IMR-90 (cell line): ENCODE measurements at regions not wholly inside any gene's neighbourhood (a gene's known extent, or its start where the extent isn't known, plus 50 kb on each side); places are given as distances from the start of the nearest gene placed in this dataset.

Source experiments
- ATAC-seq: fragments of 200-7000 bp; cut with Tn5 transposase; 2 replicates; pipeline ENCODE4 v1.9.1; 2020; ENCODE audit warnings: low read depth, mild to moderate bottlenecking, moderate library complexity
- BruUV-seq: library from RNA; stranded (reverse); fragments of 400-500 nt; replicated peaks from 2 replicates; lab custom pipeline; 2021; lab: Mats Ljungman, UMichigan
- CTCF ChIA-PET: fragments of 300-600 bp; formaldehyde crosslinking; extraction: SDS; loops from one replicate; lab custom pipeline; 2021; ENCODE audit warnings: antibody characterized with exemption; lab: Yijun Ruan, JAX
- POLR2A ChIA-PET: fragments of 300-600 bp; sonication (Branson Sonifier 250); formaldehyde crosslinking; loops from one replicate; lab custom pipeline; 2022; ENCODE audit warnings: antibody characterized with exemption; ENCODE audit not compliant: unreplicated experiment; lab: Charles Lee
- DNase-seq: peaks from one replicate; pipeline ENCODE4 v3.0.0; 2013
- H2AFZ ChIP-seq: replicated peaks from 2 replicates; pipeline ENCODE3; 2013; ENCODE audit warnings: low read length, mild to moderate bottlenecking; ENCODE audit not compliant: poor library complexity
- H2AK5ac ChIP-seq: 2 replicates; pipeline ENCODE4 v1.6.1; 2013; ENCODE audit warnings: low read depth, low read length, inconsistent platforms
- H2AK9ac ChIP-seq: replicated peaks from 2 replicates; pipeline ENCODE3; 2013; ENCODE audit warnings: mild to moderate bottlenecking, low read depth, low read length, moderate library complexity; ENCODE audit not compliant: poor library complexity
- H2BK120ac ChIP-seq: 2 replicates; pipeline ENCODE4 v1.6.1; 2013; ENCODE audit warnings: low read depth, low read length, inconsistent platforms
- H2BK15ac ChIP-seq: 3 replicates; pipeline ENCODE4 v1.6.1; 2013; ENCODE audit warnings: low read depth, low read length, inconsistent platforms
- H2BK20ac ChIP-seq: 2 replicates; pipeline ENCODE4 v1.6.1; 2013; ENCODE audit warnings: low read depth, mild to moderate bottlenecking, inconsistent platforms, low read length, moderate library complexity
- H2BK5ac ChIP-seq: 2 replicates; pipeline ENCODE4 v1.6.1; 2013; ENCODE audit warnings: mild to moderate bottlenecking, low read depth, low read length, inconsistent platforms; ENCODE audit not compliant: poor library complexity, severe bottlenecking
- H3K14ac ChIP-seq: replicated peaks from 2 replicates; pipeline ENCODE4 v1.6.1; 2013; ENCODE audit warnings: low read depth, low read length, inconsistent platforms
- H3K18ac ChIP-seq: 2 replicates; pipeline ENCODE4 v1.6.1; 2013; ENCODE audit warnings: low read depth, low read length, control low read depth
- H3K23ac ChIP-seq: 2 replicates; pipeline ENCODE4 v1.6.1; 2013; ENCODE audit warnings: low read depth, low read length, inconsistent platforms
- H3K27ac ChIP-seq: 2 replicates; pipeline ENCODE4 v1.5.1; 2013; ENCODE audit warnings: mild to moderate bottlenecking, control low read depth, low read length; ENCODE audit not compliant: insufficient read depth
- H3K27me3 ChIP-seq: 2 replicates; pipeline ENCODE4 v1.6.1; 2013; ENCODE audit warnings: low read length; ENCODE audit not compliant: control insufficient read depth, insufficient read depth
- H3K36me3 ChIP-seq: 2 replicates; pipeline ENCODE4 v1.6.1; 2013; ENCODE audit warnings: low read length, mixed read lengths; ENCODE audit not compliant: control insufficient read depth, insufficient read depth
- H3K4ac ChIP-seq: 2 replicates; pipeline ENCODE4 v1.6.1; 2013; ENCODE audit warnings: low read depth, low read length, inconsistent platforms
- H3K4me1 ChIP-seq: 2 replicates; pipeline ENCODE4 v1.6.1; 2013; ENCODE audit warnings: low read length, mixed read lengths; ENCODE audit not compliant: control insufficient read depth, insufficient read depth
- H3K4me2 ChIP-seq: 2 replicates; pipeline ENCODE4 v1.6.1; 2013; ENCODE audit warnings: low read depth, mild to moderate bottlenecking, control low read depth, low read length, moderate library complexity
- H3K4me3 ChIP-seq: 2 replicates; pipeline ENCODE4 v1.5.1; 2013; ENCODE audit warnings: low read depth, mild to moderate bottlenecking, control low read depth, low read length, moderate library complexity; ENCODE audit not compliant: insufficient read depth
- H3K56ac ChIP-seq: 2 replicates; pipeline ENCODE4 v1.6.1; 2013; ENCODE audit warnings: low read length, inconsistent platforms; ENCODE audit not compliant: insufficient read depth; ENCODE audit errors: extremely low read depth
- H3K79me1 ChIP-seq, 2 experiments: 2 replicates each; pipeline ENCODE4 v1.6.1; 2013; ENCODE audit warnings: low read length in 2 of 2, inconsistent platforms in 1 of 2, low read depth in 1 of 2
- H3K9ac ChIP-seq: 2 replicates; pipeline ENCODE4 v1.6.1; 2013; ENCODE audit warnings: low read depth, low read length, control low read depth
- H3K9me1 ChIP-seq: 2 replicates; pipeline ENCODE4 v1.6.1; 2013; ENCODE audit warnings: low read length, inconsistent platforms; ENCODE audit not compliant: insufficient read depth
- H3K9me3 ChIP-seq: 2 replicates; pipeline ENCODE4 v1.6.1; 2013; ENCODE audit warnings: low read length; ENCODE audit not compliant: control insufficient read depth, insufficient read depth
- H4K20me1 ChIP-seq: 2 replicates; pipeline ENCODE4 v1.6.1; 2013; ENCODE audit warnings: low read length, inconsistent platforms; ENCODE audit not compliant: insufficient read depth
- H4K5ac ChIP-seq: 2 replicates; pipeline ENCODE4 v1.6.1; 2013; ENCODE audit warnings: mild to moderate bottlenecking, low read depth, low read length, control low read depth
- H4K8ac ChIP-seq, 2 experiments: 2 replicates each; pipeline ENCODE4 v1.6.1; 2013; ENCODE audit warnings: low read depth in 2 of 2, low read length in 2 of 2, control low read depth in 1 of 2, inconsistent platforms in 1 of 2
- H4K91ac ChIP-seq: 2 replicates; pipeline ENCODE4 v1.6.1; 2013; ENCODE audit warnings: low read depth, low read length, inconsistent platforms; ENCODE audit not compliant: insufficient read depth
- BHLHE40 ChIP-seq: fragments of 150-350 bp; IDR thresholded peaks from 2 replicates; pipeline ENCODE4 v1.6.1; 2016; ENCODE audit warnings: mild to moderate bottlenecking, low read depth, low read length
- CEBPB ChIP-seq: IDR thresholded peaks from 2 replicates; pipeline ENCODE4 v1.6.1; 2012; ENCODE audit warnings: low read depth, low read length, improper control_type of control experiment
- CHD1 ChIP-seq: IDR thresholded peaks from 2 replicates; pipeline ENCODE4 v1.6.1; 2012; ENCODE audit warnings: low read depth, low read length, improper control_type of control experiment
- MAFK ChIP-seq: IDR thresholded peaks from 2 replicates; pipeline ENCODE4 v1.6.1; 2012; ENCODE audit warnings: low read depth, low read length, improper control_type of control experiment
- MXI1 ChIP-seq: IDR thresholded peaks from 2 replicates; pipeline ENCODE4 v1.6.1; 2012; ENCODE audit warnings: low read depth, mild to moderate bottlenecking, low read length, moderate library complexity, borderline replicate concordance
- NFE2L2 ChIP-seq: fragments of 150-350 bp; IDR thresholded peaks from 2 replicates; pipeline ENCODE4 v1.6.1; 2016; ENCODE audit warnings: low read depth, mild to moderate bottlenecking, low read length
- POLR2A ChIP-seq: IDR thresholded peaks from 2 replicates; pipeline ENCODE4 v1.6.1; 2012; ENCODE audit warnings: mild to moderate bottlenecking, low read depth, low read length
- RAD21 ChIP-seq: IDR thresholded peaks from 2 replicates; pipeline ENCODE4 v1.6.1; 2012; ENCODE audit warnings: low read length, improper control_type of control experiment
- RFX5 ChIP-seq: IDR thresholded peaks from 2 replicates; pipeline ENCODE4 v1.8.0; 2012; ENCODE audit warnings: low read depth, mild to moderate bottlenecking, low read length, moderate library complexity
- SMC3 ChIP-seq: fragments of 150-350 bp; IDR thresholded peaks from 2 replicates; pipeline ENCODE4 v1.6.1; 2016; ENCODE audit warnings: low read depth, mild to moderate bottlenecking, antibody characterized with exemption, low read length, moderate library complexity
- WGBS, 2 experiments: methylation state at CpG; one replicate each; pipeline versions ENCODE4 v1.1.5 to v1.1.7; 2013; ENCODE audit warnings: missing lambda C conversion rate in 2 of 2; ENCODE audit not compliant: insufficient read length in 1 of 2; ENCODE audit errors: extremely low coverage in 2 of 2; 5-methylcytosine and 5-hydroxymethylcytosine counted together
- dilution Hi-C: fragments of 300-500 bp; cut with HindIII; formaldehyde crosslinking; loops from one replicate; pipeline ENCODE4 v1.14.3; 2018; ENCODE audit warnings: low sequenced_read_pairs; ENCODE audit not compliant: unreplicated experiment
- in situ Hi-C: fragments of 300-500 bp; cut with MboI; formaldehyde crosslinking; loops from 3 replicates; pipeline ENCODE4 v1.14.3; 2019; ENCODE audit warnings: low sequenced_read_pairs, inconsistent platforms, mixed read lengths
- intact Hi-C: fragments of 100-400 bp; cut with micrococcal nuclease; formaldehyde crosslinking; loops from 2 replicates; pipeline ENCODE4 v1.10.0; 2022

GRCh38 chr20:20832715-20833114 lies 120.3 kb upstream of the RALGAPA2 start:
- Histone ChIP-seq H3K23ac (no peak overlapping the region), H3K4ac (no peak overlapping the region), H2AK5ac (no peak overlapping the region), H3K14ac (no peak overlapping the region), H3K4me2 (no peak overlapping the region), H3K79me1 (no peaks in the 10 kb centered on the region), H3K27ac (no peak overlapping the region), H4K8ac (no peak overlapping the region), H3K4me1 (no peaks in the 10 kb centered on the region), H2AFZ (no peak overlapping the region), H3K18ac (no peak overlapping the region), H3K27me3 (0 out of 2 replicates have a peak, but pooled peaks cover 2% of the 10 kb centered on the region), H2BK120ac (no peak overlapping the region), H3K9me1 (no peaks in the 10 kb centered on the region), H3K56ac (no peak overlapping the region), H3K9me3 (no peaks in the 10 kb centered on the region), H3K9ac (no peak overlapping the region), H2BK5ac (no peak overlapping the region), H3K36me3 (no peaks in the 10 kb centered on the region), H2BK15ac (no peak overlapping the region), H2BK20ac (no peak overlapping the region), H4K5ac (no peak overlapping the region), H4K91ac (no peak overlapping the region), H2AK9ac (no peak overlapping the region), H4K20me1 (no peaks in the 10 kb centered on the region), H3K4me3 (no peak overlapping the region)
- intact Hi-C loops (loop anchor here (10.0 kb wide), 1 partner anchor 1482 kb away; no protein-coding TSS in a partner anchor), in situ Hi-C loops (no loop called here), dilution Hi-C loops (no loop called here)
- ChIA-PET CTCF (no interaction called here), POLR2A (interaction anchor here (0.7 kb wide), 1 partner anchor 378 kb away, joined by 3 read pairs; no protein-coding TSS in a partner anchor)
- no peak for DNase-seq
- no peak for TF ChIP-seq POLR2A
- TF ChIP-seq MAFK: no peak
- no peak for TF ChIP-seq RAD21
- TF ChIP-seq NFE2L2: no peak
- no peak for TF ChIP-seq BHLHE40
- no peak for TF ChIP-seq RFX5
- no peak for TF ChIP-seq CHD1
- TF ChIP-seq SMC3: no peak
- TF ChIP-seq MXI1: no peak
- no peak for TF ChIP-seq CEBPB
- BruUV-seq: no TSS peak
- ATAC-seq: no peak
- no CpG with 5 or more reads among the region's 1 CpG for WGBS, 2 experiments
